Naive thymus-derived CD4-positive, alpha-beta T cell (primary cell): ENCODE measurements at regions not wholly inside any gene's neighbourhood (a gene's known extent, or its start where the extent isn't known, plus 50 kb on each side); places are given as distances from the start of the nearest gene placed in this dataset.

Experiments
- ATAC-seq: fragments of 150-1000 bp; cut with Tn5 transposase; 2 replicates; pipeline ENCODE4 v1.10.0; 2021; ENCODE audit warnings: mild to moderate bottlenecking, moderate library complexity
- CTCF ChIA-PET: fragments of 350-600 bp; sonication (Branson Sonifier 250); formaldehyde crosslinking; loops from one replicate; lab custom pipeline; 2021; ENCODE audit warnings: antibody characterized with exemption; lab: Charles Lee
- POLR2A ChIA-PET: fragments of 350-600 bp; sonication (Branson Sonifier 250); formaldehyde crosslinking; loops from one replicate; lab custom pipeline; 2021; ENCODE audit warnings: antibody characterized with exemption, inconsistent platforms; lab: Charles Lee
- DNase-seq, 9 donors: peaks; one replicate each; pipeline versions ENCODE4 v3.0.0 to v3.0.0-alpha.2; 2020 to 2022; ENCODE audit warnings: mixed read lengths in 1 of 9
- H3K27ac ChIP-seq: one replicate; pipeline ENCODE4 v1.7.0; 2013; ENCODE audit warnings: mild to moderate bottlenecking, low read depth, low read length, moderate library complexity
- H3K27me3 ChIP-seq, 2 donors: one replicate each; pipeline ENCODE4 v1.7.0; 2013; ENCODE audit warnings: low read length in 2 of 2, mild to moderate bottlenecking in 2 of 2, moderate library complexity in 2 of 2; ENCODE audit not compliant: control insufficient read depth in 2 of 2, insufficient read depth in 2 of 2
- H3K36me3 ChIP-seq, 3 experiments: 1 replicate in 2 of 3; 2 replicates in 1 of 3; pipeline ENCODE4 v1.7.0; 2013; ENCODE audit warnings: low read length in 3 of 3, mild to moderate bottlenecking in 3 of 3, moderate library complexity in 1 of 3; ENCODE audit not compliant: insufficient read depth in 3 of 3, control insufficient read depth in 2 of 3
- H3K4me1 ChIP-seq, 2 donors: one replicate each; pipeline ENCODE4 v1.7.0; 2013; ENCODE audit warnings: low read length in 2 of 2, mild to moderate bottlenecking in 2 of 2, moderate library complexity in 1 of 2; ENCODE audit not compliant: control insufficient read depth in 2 of 2, insufficient read depth in 2 of 2
- H3K4me3 ChIP-seq: 2 replicates; pipeline ENCODE4 v1.7.0; 2013; ENCODE audit warnings: mild to moderate bottlenecking, low read length
- H3K9me3 ChIP-seq, 3 experiments: 1 replicate in 2 of 3; 2 replicates in 1 of 3; pipeline ENCODE4 v1.7.0; 2013; ENCODE audit warnings: low read length in 3 of 3; ENCODE audit not compliant: control insufficient read depth in 2 of 3
- H3K27ac Mint-ChIP-seq, 9 donors: one replicate each; pipeline ENCODE4 v1.8.0; 2020 to 2022; ENCODE audit warnings: mixed read lengths in 9 of 9, mild to moderate bottlenecking in 8 of 9, moderate library complexity in 5 of 9, inconsistent platforms in 2 of 9
- H3K27me3 Mint-ChIP-seq, 5 donors: one replicate each; pipeline ENCODE4 v1.8.0; 2021 to 2022; ENCODE audit warnings: mixed read lengths in 5 of 5, mild to moderate bottlenecking in 1 of 5
- H3K36me3 Mint-ChIP-seq, 5 donors: one replicate each; pipeline ENCODE4 v1.8.0; 2020 to 2022; ENCODE audit warnings: mixed read lengths in 5 of 5, mild to moderate bottlenecking in 3 of 5, inconsistent platforms in 1 of 5
- H3K4me1 Mint-ChIP-seq, 7 donors: one replicate each; pipeline ENCODE4 v1.8.0; 2020 to 2022; ENCODE audit warnings: mixed read lengths in 7 of 7, mild to moderate bottlenecking in 3 of 7, inconsistent platforms in 1 of 7
- H3K4me3 Mint-ChIP-seq, 10 donors: one replicate each; pipeline ENCODE4 v1.8.0; 2020 to 2022; ENCODE audit warnings: mild to moderate bottlenecking in 10 of 10, mixed read lengths in 10 of 10, moderate library complexity in 6 of 10, inconsistent platforms in 2 of 10
- H3K9me3 Mint-ChIP-seq, 11 donors: one replicate each; pipeline ENCODE4 v1.8.0; 2020 to 2022; ENCODE audit warnings: mixed read lengths in 11 of 11, mild to moderate bottlenecking in 4 of 11, inconsistent platforms in 1 of 11, moderate library complexity in 1 of 11
- intact Hi-C, 2 donors: fragments of 100-400 bp; cut with micrococcal nuclease; formaldehyde crosslinking; loops; one replicate each; pipeline ENCODE4 v1.15.1; 2023

GRCh38 chr2:146027156-146027555 is 1507.2 kb upstream of the ZEB2 start:
- no peak overlapping the region for H3K27ac ChIP-seq
- Mint-ChIP-seq H3K4me3 (no peak overlapping the region), H3K9me3 (peaks cover 0 to 12% (median 0%) of the 10 kb centered on the region in 11 donors), H3K27ac (no peak overlapping the region), H3K4me1 (no peaks in the 10 kb centered on the region), H3K27me3 (no peaks in the 10 kb centered on the region), H3K36me3 (no peaks in the 10 kb centered on the region)
- ATAC-seq (no peak), DNase-seq (no peak)
- H3K36me3 ChIP-seq = no peaks in the 10 kb centered on the region
- H3K4me3 ChIP-seq = no peak overlapping the region
- ChIA-PET CTCF (no interaction called here), POLR2A (no interaction called here)
- H3K27me3 ChIP-seq = no peaks in the 10 kb centered on the region
- no peaks in the 10 kb centered on the region for H3K4me1 ChIP-seq
- H3K9me3 ChIP-seq = no peaks in the 10 kb centered on the region
- intact Hi-C loops = no loop called here

GRCh38 chr2:146025519-146025918 is 1505.6 kb upstream of the ZEB2 start:
- Histone ChIP-seq H3K9me3 (no peaks in the 10 kb centered on the region), H3K27ac (no peak overlapping the region), H3K27me3 (no peaks in the 10 kb centered on the region), H3K4me1 (no peaks in the 10 kb centered on the region), H3K36me3 (no peaks in the 10 kb centered on the region), H3K4me3 (no peak overlapping the region)
- DNase-seq (no peak), ATAC-seq (no peak)
- CTCF ChIA-PET = no interaction called here
- H3K9me3 Mint-ChIP-seq = peaks cover 0 to 15% (median 2%) of the 10 kb centered on the region in 11 donors
- H3K4me1 Mint-ChIP-seq = no peaks in the 10 kb centered on the region
- H3K27me3 Mint-ChIP-seq = no peaks in the 10 kb centered on the region
- H3K27ac Mint-ChIP-seq = no peak overlapping the region
- no peak overlapping the region for H3K4me3 Mint-ChIP-seq
- H3K36me3 Mint-ChIP-seq = no peaks in the 10 kb centered on the region
- intact Hi-C loops = no loop called here
- POLR2A ChIA-PET = no interaction called here

GRCh38 chr2:146024212-146024743 is 1504.4 kb upstream of the ZEB2 start:
- ATAC-seq = no peak

GRCh38 chr2:146004462-146004861 is 1484.5 kb upstream of the ZEB2 start:
- Histone ChIP-seq H3K27ac (no peak overlapping the region), H3K36me3 (no peaks in the 10 kb centered on the region), H3K9me3 (no peaks in the 10 kb centered on the region), H3K4me3 (no peak overlapping the region), H3K27me3 (no peaks in the 10 kb centered on the region), H3K4me1 (no peaks in the 10 kb centered on the region)
- DNase-seq (no peak), ATAC-seq (no peak)
- H3K4me3 Mint-ChIP-seq = no peak overlapping the region
- no peaks in the 10 kb centered on the region for H3K4me1 Mint-ChIP-seq
- ChIA-PET CTCF (no interaction called here), POLR2A (no interaction called here)
- H3K9me3 Mint-ChIP-seq = peaks cover 0 to 12% (median 1%) of the 10 kb centered on the region in 11 donors
- no peaks in the 10 kb centered on the region for H3K27me3 Mint-ChIP-seq
- intact Hi-C loops = no loop called here
- no peak overlapping the region for H3K27ac Mint-ChIP-seq
- no peaks in the 10 kb centered on the region for H3K36me3 Mint-ChIP-seq

More at GRCh38 chr2:146024212-146024743, 1504.4 kb upstream of the ZEB2 start:
- Mint-ChIP-seq H3K27me3 (no peaks in the 10 kb centered on the region), H3K4me3 (no peak overlapping the region), H3K9me3 (peaks cover 0 to 15% (median 2%) of the 10 kb centered on the region in 11 donors), H3K27ac (no peak overlapping the region), H3K4me1 (no peaks in the 10 kb centered on the region), H3K36me3 (no peaks in the 10 kb centered on the region)
- H3K4me3 ChIP-seq = no peak overlapping the region
- H3K27ac ChIP-seq = no peak overlapping the region
- CTCF ChIA-PET = no interaction called here
- POLR2A ChIA-PET = no interaction called here
- intact Hi-C loops = no loop called here
- no peaks in the 10 kb centered on the region for H3K4me1 ChIP-seq
- no peaks in the 10 kb centered on the region for H3K36me3 ChIP-seq
- no peak for DNase-seq
- H3K27me3 ChIP-seq = no peaks in the 10 kb centered on the region
- H3K9me3 ChIP-seq = no peaks in the 10 kb centered on the region

- Mint-ChIP-seq H3K27me3 (no peaks in the 10 kb centered on the region), H3K9me3 (peaks cover 0 to 17% (median 2%) of the 10 kb centered on the region in 11 donors), H3K4me3 (no peak overlapping the region), H3K4me1 (no peaks in the 10 kb centered on the region), H3K36me3 (no peaks in the 10 kb centered on the region), H3K27ac (no peak overlapping the region)
- no peaks in the 10 kb centered on the region for H3K9me3 ChIP-seq
- intact Hi-C loops = no loop called here
- H3K4me3 ChIP-seq = no peak overlapping the region
- H3K27me3 ChIP-seq = no peaks in the 10 kb centered on the region
- ATAC-seq (no peak), DNase-seq (no peak)
- no peaks in the 10 kb centered on the region for H3K36me3 ChIP-seq
- H3K27ac ChIP-seq = no peak overlapping the region
- ChIA-PET POLR2A (no interaction called here), CTCF (no interaction called here)
- no peaks in the 10 kb centered on the region for H3K4me1 ChIP-seq
Measured at GRCh38 chr2:146003337-146003736, 1483.4 kb upstream of the ZEB2 start.

- no peaks in the 10 kb centered on the region for H3K27me3 ChIP-seq
- H3K36me3 Mint-ChIP-seq = peaks cover 0 to 6% (median 0%) of the 10 kb centered on the region in 5 donors
- H3K27me3 Mint-ChIP-seq = no peaks in the 10 kb centered on the region
- peaks cover 5 to 27% (median 13%) of the 10 kb centered on the region in 11 donors for H3K9me3 Mint-ChIP-seq
- no peaks in the 10 kb centered on the region for H3K4me1 Mint-ChIP-seq
- no peak overlapping the region for H3K27ac Mint-ChIP-seq
- H3K36me3 ChIP-seq = no peaks in the 10 kb centered on the region
- no peak overlapping the region for H3K27ac ChIP-seq
- ATAC-seq (no peak), DNase-seq (no peak)
- H3K4me3 ChIP-seq = no peak overlapping the region
- ChIA-PET CTCF (no interaction called here), POLR2A (no interaction called here)
- peaks cover 0 to 12% (median 0%) of the 10 kb centered on the region in 3 experiments for H3K9me3 ChIP-seq
- intact Hi-C loops = no loop called here
- no peaks in the 10 kb centered on the region for H3K4me1 ChIP-seq
- H3K4me3 Mint-ChIP-seq = no peak overlapping the region
Measured at GRCh38 chr2:145994910-145995309, 1475.0 kb upstream of the ZEB2 start.

- DNase-seq = no peak
- POLR2A ChIA-PET = no interaction called here
- intact Hi-C loops = no loop called here
Measured at GRCh38 chr2:145992572-145992971, 1472.7 kb upstream of the ZEB2 start.

More at GRCh38 chr2:145992572-145992971, 1472.7 kb upstream of the ZEB2 start:
- Mint-ChIP-seq H3K27ac (no peak overlapping the region), H3K4me3 (no peak overlapping the region), H3K27me3 (no peaks in the 10 kb centered on the region), H3K9me3 (peaks cover 5 to 27% (median 10%) of the 10 kb centered on the region in 11 donors), H3K36me3 (peaks cover 0 to 6% (median 0%) of the 10 kb centered on the region in 5 donors), H3K4me1 (no peaks in the 10 kb centered on the region)
- Histone ChIP-seq H3K36me3 (no peaks in the 10 kb centered on the region), H3K9me3 (peaks cover 0 to 12% (median 0%) of the 10 kb centered on the region in 3 experiments), H3K4me1 (no peaks in the 10 kb centered on the region), H3K4me3 (no peak overlapping the region), H3K27me3 (no peaks in the 10 kb centered on the region), H3K27ac (no peak overlapping the region)
- ATAC-seq = no peak
- CTCF ChIA-PET = no interaction called here
